ENCODE measurements at regions not wholly inside any gene's neighbourhood (a gene's known extent, or its start where the extent isn't known, plus 50 kb on each side); places are given as distances from the start of the nearest gene placed in this dataset.

DNA sequence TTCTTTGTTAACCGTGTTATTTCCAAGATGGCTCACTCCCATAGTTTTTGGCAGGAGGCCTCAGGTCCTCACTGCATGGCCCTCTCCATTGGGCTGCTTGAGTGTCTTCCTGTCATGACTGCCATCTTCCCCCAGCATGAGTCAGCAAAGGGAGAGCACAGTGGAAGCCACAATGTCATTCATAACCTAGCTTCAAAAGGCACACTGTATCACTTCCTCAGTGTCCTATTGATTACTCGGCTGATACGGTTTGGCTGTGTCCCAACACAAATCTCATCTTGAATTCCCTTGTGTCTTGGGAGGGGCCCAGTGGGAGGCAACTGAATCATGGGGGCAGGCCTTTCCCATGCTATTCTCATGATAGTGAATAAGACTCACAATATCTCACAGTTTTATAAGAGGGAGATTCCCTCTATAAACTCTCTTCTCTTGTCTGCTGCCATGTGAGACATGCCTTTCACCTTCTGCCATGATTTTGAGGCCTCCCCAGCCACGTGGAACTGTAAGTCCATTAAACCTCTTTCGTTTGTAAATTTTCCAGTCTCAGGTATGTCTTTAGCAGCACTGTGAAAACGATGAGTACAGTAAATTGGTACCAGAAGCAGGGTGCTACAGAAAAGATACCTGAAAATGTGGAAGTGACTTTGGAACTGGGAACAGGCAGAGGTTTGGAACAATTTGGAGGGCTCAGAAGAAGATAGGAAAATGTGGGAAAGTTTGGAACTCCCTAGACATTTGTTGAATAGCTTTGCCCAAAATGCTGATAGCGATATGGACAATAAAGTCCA is 106.5 kb downstream of the PRLHR start:
- Histone ChIP-seq H2BK12ac (ENCODE audit: low read length) (no peak overlapping the region), H3K4me3 (ENCODE audit: low read length in 2 of 2) (no peak overlapping the region), H3K27ac (replicated peaks; ENCODE audit: low read length) (no peak overlapping the region), H3K9ac (ENCODE audit: low read depth, low read length, poor library complexity) (no peak overlapping the region), H3K14ac (ENCODE audit: low read length) (no peak overlapping the region), H3K4me2 (ENCODE audit: insufficient read depth, low read length, poor library complexity, severe bottlenecking) (no peak overlapping the region), H3K79me1 (ENCODE audit: low read depth, low read length) (no peaks in the 10 kb centered on the region), H3K9me3 (replicated peaks in 1 of 2; ENCODE audit: control insufficient read depth in 2 of 2, insufficient read depth in 1 of 2, low read depth in 1 of 2, low read length in 2 of 2) (peaks cover 0 to 7% of the 10 kb centered on the region in 2 donors), H3K4ac (ENCODE audit: low read length) (no peak overlapping the region), H2BK5ac (ENCODE audit: low read length) (no peak overlapping the region), H3K36me3 (replicated peaks in 1 of 2; ENCODE audit: control insufficient read depth in 2 of 2, insufficient read depth in 2 of 2, low read length in 2 of 2) (peaks cover 0 to 3% of the 10 kb centered on the region in 2 donors), H2BK120ac (ENCODE audit: low read depth, low read length) (no peak overlapping the region), H3K4me1 (ENCODE audit: control insufficient read depth in 2 of 2, insufficient read depth in 1 of 2, low read depth in 1 of 2, low read length in 2 of 2) (peaks cover 0 to 9% of the 10 kb centered on the region in 2 donors), H3K27me3 (ENCODE audit: control insufficient read depth in 3 of 3, insufficient read depth in 3 of 3, low read depth in 1 of 3, low read length in 3 of 3) (peaks cover 0 to 2% (median 0%) of the 10 kb centered on the region in 3 experiments), H4K91ac (ENCODE audit: low read depth, low read length, poor library complexity) (no peak overlapping the region), H3K23ac (ENCODE audit: low read depth, low read length, poor library complexity) (no peak overlapping the region), H2BK15ac (ENCODE audit: low read length) (no peak overlapping the region), H3K18ac (ENCODE audit: low read length) (no peak overlapping the region), H2AFZ (ENCODE audit: low read length) (no peak overlapping the region), H4K8ac (ENCODE audit: low read depth, low read length) (no peak overlapping the region), H2AK5ac (ENCODE audit: low read depth, low read length) (no peak overlapping the region)
- no CpG with 5 or more reads among the region's 7 CpGs for WGBS, 2 donors (ENCODE audit: extremely low coverage in 2 of 2, insufficient read length in 2 of 2, insufficient replicate concordance in 1 of 2)
- DNase-seq (ENCODE audit: low spot score) = no peak

DNA sequence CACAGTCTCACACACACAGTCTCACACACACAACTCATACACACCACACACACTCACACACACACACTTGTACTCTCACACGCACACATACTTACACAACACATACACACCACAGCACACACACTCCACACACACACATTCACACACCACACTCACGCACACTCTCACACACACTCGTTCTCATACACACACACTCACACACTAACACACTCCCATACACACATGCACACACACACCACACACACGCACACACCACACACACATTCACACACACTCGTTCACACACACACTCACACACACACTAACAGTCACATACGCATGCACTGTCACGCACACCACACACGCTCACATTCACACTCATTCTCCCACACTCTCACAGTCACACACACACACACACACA is 109.8 kb downstream of the PRLHR start:
- Histone ChIP-seq H2BK120ac (ENCODE audit: low read depth, low read length) (no peak overlapping the region), H3K79me1 (ENCODE audit: low read depth, low read length) (no peaks in the 10 kb centered on the region), H2BK5ac (ENCODE audit: low read length) (no peak overlapping the region), H3K4ac (ENCODE audit: low read length) (no peak overlapping the region), H3K4me3 (ENCODE audit: low read length in 2 of 2) (peak overlapping the region in 1 of 2 donors; percentile 72), H3K14ac (ENCODE audit: low read length) (peak overlapping the region; percentile 92), H3K23ac (ENCODE audit: low read depth, low read length, poor library complexity) (peak overlapping the region; percentile 25), H4K8ac (ENCODE audit: low read depth, low read length) (peak overlapping the region; percentile 98), H3K27ac (replicated peaks; ENCODE audit: low read length) (no peak overlapping the region), H3K36me3 (replicated peaks in 1 of 2; ENCODE audit: control insufficient read depth in 2 of 2, insufficient read depth in 2 of 2, low read length in 2 of 2) (peaks cover 0 to 3% of the 10 kb centered on the region in 2 donors), H3K4me1 (ENCODE audit: control insufficient read depth in 2 of 2, insufficient read depth in 1 of 2, low read depth in 1 of 2, low read length in 2 of 2) (peaks cover 0 to 9% of the 10 kb centered on the region in 2 donors), H4K91ac (ENCODE audit: low read depth, low read length, poor library complexity) (peak overlapping the region; percentile 89), H2AFZ (ENCODE audit: low read length) (no peak overlapping the region), H3K9me3 (replicated peaks in 1 of 2; ENCODE audit: control insufficient read depth in 2 of 2, insufficient read depth in 1 of 2, low read depth in 1 of 2, low read length in 2 of 2) (peaks cover 0 to 4% of the 10 kb centered on the region in 2 donors), H3K4me2 (ENCODE audit: insufficient read depth, low read length, poor library complexity, severe bottlenecking) (no peak overlapping the region), H2AK5ac (ENCODE audit: low read depth, low read length) (no peak overlapping the region), H3K9ac (ENCODE audit: low read depth, low read length, poor library complexity) (peak overlapping the region; percentile 70), H2BK12ac (ENCODE audit: low read length) (peak overlapping the region; percentile 95), H2BK15ac (ENCODE audit: low read length) (no peak overlapping the region), H3K18ac (ENCODE audit: low read length) (no peak overlapping the region), H3K27me3 (ENCODE audit: control insufficient read depth in 3 of 3, insufficient read depth in 3 of 3, low read depth in 1 of 3, low read length in 3 of 3) (peaks cover 0 to 2% (median 0%) of the 10 kb centered on the region in 3 experiments)
- no peak for DNase-seq (ENCODE audit: low spot score)
- WGBS, 2 donors (ENCODE audit: extremely low coverage in 2 of 2, insufficient read length in 2 of 2, insufficient replicate concordance in 1 of 2) = 100% methylated on average over 8 of the region's 8 CpGs; no CpG with 5 or more reads in 1 of the 2 donors

DNA sequence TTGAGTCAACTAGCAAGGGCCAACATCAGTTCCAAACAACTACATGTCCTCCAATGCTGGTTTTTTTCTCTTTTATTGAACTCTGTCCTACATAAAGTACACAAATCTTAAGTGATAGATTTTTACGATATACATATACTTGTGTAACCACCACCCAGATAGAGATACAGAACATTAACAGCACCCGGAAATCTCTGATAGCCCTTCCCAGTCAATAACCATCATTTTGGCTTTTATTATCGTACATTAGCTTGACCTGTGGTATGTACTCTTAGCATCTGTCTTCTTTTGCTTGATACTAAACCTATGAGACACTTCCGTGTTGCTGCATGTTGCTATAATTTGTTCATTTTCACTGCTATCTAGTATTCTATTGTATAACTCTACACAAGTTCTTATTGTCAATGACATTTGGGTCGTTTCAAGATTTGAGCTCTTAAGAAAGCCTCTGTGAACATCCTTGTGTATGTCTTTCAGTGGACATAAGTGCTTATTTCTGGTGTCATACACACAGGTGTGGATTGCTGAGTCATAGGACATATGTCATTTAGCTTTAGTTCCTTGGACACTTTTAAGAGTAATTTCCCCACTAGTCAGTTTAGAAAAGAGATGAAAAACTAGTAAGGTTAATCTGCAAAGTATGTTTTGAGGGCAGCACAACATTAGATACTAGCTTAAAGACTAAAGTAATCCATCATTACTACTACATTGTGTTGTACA is 111.1 kb downstream of the PRLHR start:
- Histone ChIP-seq H2BK15ac (ENCODE audit: low read length) (no peak overlapping the region), H2BK5ac (ENCODE audit: low read length) (no peak overlapping the region), H3K9me3 (replicated peaks in 1 of 2; ENCODE audit: control insufficient read depth in 2 of 2, insufficient read depth in 1 of 2, low read depth in 1 of 2, low read length in 2 of 2) (peaks cover 0 to 4% of the 10 kb centered on the region in 2 donors), H3K4me2 (ENCODE audit: insufficient read depth, low read length, poor library complexity, severe bottlenecking) (no peak overlapping the region), H2BK120ac (ENCODE audit: low read depth, low read length) (no peak overlapping the region), H3K14ac (ENCODE audit: low read length) (no peak overlapping the region), H3K23ac (ENCODE audit: low read depth, low read length, poor library complexity) (no peak overlapping the region), H4K8ac (ENCODE audit: low read depth, low read length) (no peak overlapping the region), H3K4me1 (ENCODE audit: control insufficient read depth in 2 of 2, insufficient read depth in 1 of 2, low read depth in 1 of 2, low read length in 2 of 2) (peaks cover 0 to 9% of the 10 kb centered on the region in 2 donors), H3K27me3 (ENCODE audit: control insufficient read depth in 3 of 3, insufficient read depth in 3 of 3, low read depth in 1 of 3, low read length in 3 of 3) (peaks cover 0 to 2% (median 0%) of the 10 kb centered on the region in 3 experiments), H2AK5ac (ENCODE audit: low read depth, low read length) (no peak overlapping the region), H2BK12ac (ENCODE audit: low read length) (no peak overlapping the region), H3K4ac (ENCODE audit: low read length) (no peak overlapping the region), H3K79me1 (ENCODE audit: low read depth, low read length) (no peaks in the 10 kb centered on the region), H3K27ac (replicated peaks; ENCODE audit: low read length) (no peak overlapping the region), H4K91ac (ENCODE audit: low read depth, low read length, poor library complexity) (no peak overlapping the region), H3K36me3 (replicated peaks in 1 of 2; ENCODE audit: control insufficient read depth in 2 of 2, insufficient read depth in 2 of 2, low read length in 2 of 2) (peaks cover 0 to 3% of the 10 kb centered on the region in 2 donors), H3K9ac (ENCODE audit: low read depth, low read length, poor library complexity) (no peak overlapping the region), H3K4me3 (ENCODE audit: low read length in 2 of 2) (no peak overlapping the region), H2AFZ (ENCODE audit: low read length) (no peak overlapping the region), H3K18ac (ENCODE audit: low read length) (no peak overlapping the region)
- WGBS, 2 donors (ENCODE audit: extremely low coverage in 2 of 2, insufficient read length in 2 of 2, insufficient replicate concordance in 1 of 2) = no CpG with 5 or more reads among the region's 5 CpGs
- DNase-seq (ENCODE audit: low spot score) = no peak

DNA sequence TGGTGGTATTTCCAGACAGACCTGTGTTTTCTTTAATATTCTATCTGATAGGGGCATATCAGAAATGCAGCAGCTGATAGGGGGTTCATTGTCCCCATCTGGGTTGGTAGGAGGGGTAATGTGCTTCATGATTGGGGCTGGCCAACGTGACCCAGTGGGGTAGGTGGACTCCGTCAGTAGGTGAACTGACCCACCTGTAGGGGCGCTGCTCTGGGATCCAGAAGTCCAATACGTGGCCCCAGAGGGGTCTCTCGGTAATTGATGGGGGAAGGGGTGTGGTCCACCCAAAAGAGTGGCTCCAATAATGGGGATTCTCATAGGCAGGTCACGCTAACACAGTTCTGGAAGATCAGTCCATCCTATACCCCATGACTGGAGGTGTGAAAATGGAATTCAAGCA is 112.0 kb downstream of the PRLHR start:
- Histone ChIP-seq H4K8ac (ENCODE audit: low read depth, low read length) (no peak overlapping the region), H3K23ac (ENCODE audit: low read depth, low read length, poor library complexity) (no peak overlapping the region), H3K27ac (replicated peaks; ENCODE audit: low read length) (no peak overlapping the region)

More for the DNA sequence above, 112.0 kb downstream of the PRLHR start:
- peaks cover 0 to 4% of the 10 kb centered on the region in 2 donors for H3K9me3 ChIP-seq (replicated peaks in 1 of 2; ENCODE audit: control insufficient read depth in 2 of 2, insufficient read depth in 1 of 2, low read depth in 1 of 2, low read length in 2 of 2)
- H3K4me2 ChIP-seq (ENCODE audit: insufficient read depth, low read length, poor library complexity, severe bottlenecking) = no peak overlapping the region
- WGBS, 2 donors (ENCODE audit: extremely low coverage in 2 of 2, insufficient read length in 2 of 2, insufficient replicate concordance in 1 of 2) = no CpG with 5 or more reads among the region's 6 CpGs
- H2BK15ac ChIP-seq (ENCODE audit: low read length) = no peak overlapping the region
- H2BK120ac ChIP-seq (ENCODE audit: low read depth, low read length) = no peak overlapping the region
- peaks cover 0 to 3% of the 10 kb centered on the region in 2 donors for H3K36me3 ChIP-seq (replicated peaks in 1 of 2; ENCODE audit: control insufficient read depth in 2 of 2, insufficient read depth in 2 of 2, low read length in 2 of 2)
- H2BK5ac ChIP-seq (ENCODE audit: low read length) = no peak overlapping the region
- no peak overlapping the region for H2BK12ac ChIP-seq (ENCODE audit: low read length)
- peaks cover 0 to 9% of the 10 kb centered on the region in 2 donors for H3K4me1 ChIP-seq (ENCODE audit: control insufficient read depth in 2 of 2, insufficient read depth in 1 of 2, low read depth in 1 of 2, low read length in 2 of 2)
- no peaks in the 10 kb centered on the region for H3K79me1 ChIP-seq (ENCODE audit: low read depth, low read length)
- no peak overlapping the region for H3K4ac ChIP-seq (ENCODE audit: low read length)
- H2AFZ ChIP-seq (ENCODE audit: low read length) = no peak overlapping the region
- no peak overlapping the region for H4K91ac ChIP-seq (ENCODE audit: low read depth, low read length, poor library complexity)
- no peak overlapping the region for H3K4me3 ChIP-seq (ENCODE audit: low read length in 2 of 2)
- no peak overlapping the region for H3K9ac ChIP-seq (ENCODE audit: low read depth, low read length, poor library complexity)
- no peak overlapping the region for H3K18ac ChIP-seq (ENCODE audit: low read length)
- H3K27me3 ChIP-seq (ENCODE audit: control insufficient read depth in 3 of 3, insufficient read depth in 3 of 3, low read depth in 1 of 3, low read length in 3 of 3) = peaks cover 0 to 2% (median 0%) of the 10 kb centered on the region in 3 experiments
- H2AK5ac ChIP-seq (ENCODE audit: low read depth, low read length) = no peak overlapping the region
- no peak for DNase-seq (ENCODE audit: low spot score)
- H3K14ac ChIP-seq (ENCODE audit: low read length) = no peak overlapping the region

Measured in neuronal stem cell (in vitro differentiated cells).